ENCODE measurements at regions not wholly inside any gene's neighbourhood (a gene's known extent, or its start where the extent isn't known, plus 50 kb on each side); places are given as distances from the start of the nearest gene placed in this dataset.
"Not testable (repeated sequence)": the region's sequence is repeated elsewhere in the genome, so short reads cannot be mapped to it uniquely, and the experiment has no call there.

DNA sequence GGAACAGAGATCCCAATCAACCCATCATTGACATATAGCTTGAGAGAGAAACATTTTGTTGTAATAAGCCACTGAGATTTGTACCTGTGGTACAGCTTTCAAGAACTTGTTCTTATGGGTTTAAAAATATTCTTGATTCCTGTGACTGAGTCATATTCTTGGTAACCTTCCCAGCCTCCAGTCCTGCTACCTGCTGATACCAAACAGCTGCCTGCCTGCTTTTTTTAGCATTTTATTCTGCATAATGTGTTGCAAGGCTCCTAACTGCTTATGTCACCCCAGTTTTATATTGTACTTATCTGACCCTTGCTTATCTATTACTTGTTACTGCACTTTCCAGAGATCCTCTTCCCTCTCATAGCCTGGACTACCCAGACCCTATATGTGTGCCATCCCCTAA is 349.3 kb upstream of the SOX2 start:
- FAIRE-seq: no peak

DNA sequence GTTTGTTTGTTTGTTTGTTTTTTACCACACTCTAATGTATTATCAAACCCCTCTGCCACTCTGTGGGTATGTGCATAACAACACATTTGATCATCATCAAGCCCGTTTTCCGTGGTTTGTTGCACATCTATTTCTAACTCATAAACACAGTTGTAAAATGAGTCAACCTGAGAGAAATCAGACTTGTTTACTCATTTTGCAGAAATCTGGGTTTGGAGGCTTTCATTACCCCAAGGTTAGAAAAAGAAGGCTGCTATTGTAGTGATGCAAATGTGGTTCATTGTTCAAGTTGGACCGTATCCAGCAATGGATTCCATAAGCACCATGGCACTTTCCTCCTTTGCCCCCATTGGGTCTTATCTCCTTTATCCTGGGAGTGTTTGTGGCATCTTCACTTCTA is 353.2 kb upstream of the SOX2 start:
- FAIRE-seq: no peak
- no peak for DNase-seq (ENCODE audit: extremely low spot score, insufficient read length, low read depth)

More for the DNA sequence above, 349.3 kb upstream of the SOX2 start:
- DNase-seq (ENCODE audit: extremely low spot score, insufficient read length, low read depth): no peak

DNA sequence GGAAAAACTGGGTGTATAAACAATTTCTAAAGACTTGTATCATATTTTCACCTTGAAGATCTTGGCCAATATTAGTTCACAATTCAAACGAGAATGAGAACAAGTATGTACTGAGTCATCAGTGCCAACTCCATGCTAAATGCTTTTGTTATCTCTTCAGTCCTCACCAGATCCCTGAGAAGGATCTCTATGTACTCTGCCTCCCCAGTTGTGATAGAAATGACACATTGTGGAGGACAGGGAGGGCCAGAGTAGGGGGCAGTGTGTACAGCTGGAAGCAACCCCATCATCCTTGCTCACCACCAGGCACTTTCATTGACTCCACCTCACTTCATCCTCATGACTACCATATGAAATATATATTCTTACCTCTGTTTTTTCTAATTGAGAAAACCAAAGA is 353.7 kb upstream of the SOX2 start:
- FAIRE-seq: no peak
- DNase-seq (ENCODE audit: extremely low spot score, insufficient read length, low read depth): no peak

DNA sequence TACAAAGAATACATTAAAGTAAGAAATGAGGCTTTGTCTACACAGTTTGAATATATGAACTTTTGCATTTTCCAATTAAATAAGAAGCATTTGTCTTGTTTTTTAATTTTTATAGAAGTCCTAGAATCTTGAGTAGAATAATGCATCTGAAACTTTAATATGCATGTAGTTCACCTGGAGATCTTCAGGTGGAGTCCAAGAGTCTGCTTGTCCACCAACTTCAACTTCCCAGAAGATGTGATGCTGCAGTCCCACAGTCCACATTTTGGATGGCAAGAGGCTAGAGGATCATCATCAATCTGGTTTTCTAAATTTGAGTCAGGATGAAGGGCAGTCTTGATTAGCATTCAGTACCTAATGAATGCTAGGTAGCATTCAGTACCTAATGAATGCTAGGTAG is 357.6 kb upstream of the SOX2 start:
- FAIRE-seq: no peak
- DNase-seq (ENCODE audit: extremely low spot score, insufficient read length, low read depth): no peak

DNA sequence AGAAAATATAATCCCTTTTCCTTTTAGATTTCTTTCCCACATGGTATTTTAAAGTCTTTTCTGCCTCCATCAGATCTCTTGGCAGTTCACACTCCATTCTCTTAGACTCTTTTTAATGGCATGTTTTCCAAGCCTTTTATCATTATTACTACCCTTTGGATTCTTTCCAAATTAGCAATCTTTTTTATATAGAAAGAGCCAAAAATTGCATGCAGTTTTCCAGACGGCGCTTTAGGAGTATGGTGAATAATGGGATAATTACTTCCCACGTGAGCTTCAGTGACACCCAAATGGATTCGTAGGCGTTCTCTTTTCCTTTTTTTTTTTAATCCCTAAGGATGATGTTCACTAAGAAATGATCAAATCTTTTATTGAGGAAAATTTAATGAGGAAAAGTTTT is 354.8 kb upstream of the DNAJC19 start:
- no peak for FAIRE-seq
- DNase-seq (ENCODE audit: extremely low spot score, insufficient read length, low read depth): no peak

DNA sequence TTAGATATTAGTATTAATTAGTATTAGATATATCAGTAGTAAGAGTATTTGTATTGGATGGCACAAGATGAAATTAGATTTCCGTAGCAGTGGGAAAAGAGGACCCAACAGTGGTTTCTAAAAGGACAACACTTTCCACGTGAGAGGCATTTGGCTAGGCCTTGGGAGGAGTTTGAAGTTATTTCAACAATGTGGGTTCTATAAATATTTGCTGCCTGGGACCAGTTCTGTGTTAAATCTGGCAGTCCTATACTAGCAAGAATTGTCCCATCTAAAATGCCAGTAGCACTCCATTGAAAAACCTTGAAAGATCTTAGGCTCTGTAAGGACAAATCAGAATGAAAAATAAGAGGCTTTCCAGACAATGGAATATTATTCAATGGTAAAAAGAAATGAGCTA is 347.1 kb upstream of the DNAJC19 start:
- FAIRE-seq: no peak

DNA sequence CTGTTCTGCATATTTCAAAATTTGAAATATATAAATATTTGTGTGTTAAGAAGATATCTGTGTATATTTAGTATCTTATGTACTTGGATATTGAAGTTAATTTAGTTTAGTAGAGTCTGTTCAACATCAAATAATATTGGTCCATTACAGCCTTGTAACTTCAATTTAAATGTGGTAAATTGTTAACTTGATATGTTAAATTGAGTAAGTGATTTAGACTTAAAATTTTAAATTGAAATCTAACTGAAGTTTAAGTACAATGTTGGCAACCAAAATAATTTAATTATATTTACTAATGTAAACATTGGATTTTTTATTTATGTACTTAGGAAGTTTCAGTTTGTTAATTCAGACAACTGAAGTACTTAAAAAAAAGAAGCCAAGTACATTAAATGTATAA is 343.9 kb upstream of the DNAJC19 start:
- FAIRE-seq: no peak
- DNase-seq (ENCODE audit: extremely low spot score, insufficient read length, low read depth): no peak

More for the DNA sequence above, 347.1 kb upstream of the DNAJC19 start:
- DNase-seq (ENCODE audit: extremely low spot score, insufficient read length, low read depth): no peak

DNA sequence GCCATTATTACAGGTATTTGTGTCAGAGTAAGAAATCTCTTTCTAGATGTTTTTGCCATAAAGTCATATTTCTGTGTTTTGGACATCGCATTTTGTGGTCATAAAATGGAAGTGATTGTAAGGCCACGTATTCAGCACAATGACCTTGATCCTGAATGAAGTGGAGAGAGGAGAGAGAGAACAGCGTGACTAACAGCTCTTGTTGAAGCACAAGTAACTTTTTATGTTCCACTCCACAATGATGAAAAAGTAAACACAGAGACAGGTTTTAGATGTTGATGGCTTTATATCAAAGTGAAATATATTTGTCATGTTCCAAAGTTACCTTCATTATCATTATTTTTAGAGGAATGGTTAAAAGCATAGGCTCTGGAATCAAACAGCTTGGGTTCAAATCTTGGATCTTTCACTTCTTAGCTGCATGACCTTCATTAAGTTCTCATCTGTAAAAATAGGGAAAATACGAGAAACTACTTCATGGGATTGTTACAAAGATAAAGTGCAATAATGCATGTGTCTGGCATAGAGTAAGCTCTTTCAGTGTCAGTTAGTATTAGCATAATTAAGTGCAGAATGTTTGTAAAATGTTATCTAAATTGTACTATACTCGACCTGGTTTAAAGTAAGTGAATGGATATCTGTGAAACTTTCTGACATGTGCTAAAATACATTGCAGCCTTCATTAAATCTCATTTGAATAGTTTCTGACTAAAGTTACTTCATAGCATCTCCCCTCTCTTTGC is 341.5 kb upstream of the DNAJC19 start:
- FAIRE-seq (no peak), DNase-seq (ENCODE audit: extremely low spot score, insufficient read length, low read depth) (no peak)

DNA sequence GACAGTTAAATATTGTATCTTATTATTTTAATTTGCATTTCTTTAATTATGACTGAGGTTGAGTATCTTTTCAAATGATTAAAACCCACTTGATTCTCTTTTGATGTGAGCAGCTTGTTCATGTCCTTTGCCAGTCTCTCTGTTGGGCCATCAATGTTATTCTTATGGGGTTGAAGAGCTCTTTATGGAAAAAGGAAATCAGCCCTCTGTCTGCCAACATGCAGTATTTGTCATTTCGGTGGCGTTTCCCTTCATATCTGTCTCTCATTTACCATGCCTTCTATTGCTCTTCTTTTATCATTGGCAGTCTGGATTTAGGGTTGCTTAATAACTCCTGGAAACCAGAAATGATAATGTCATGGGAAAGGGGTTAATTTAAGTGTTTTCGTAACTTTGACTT is 340.7 kb upstream of the DNAJC19 start:
- FAIRE-seq: no peak

DNA sequence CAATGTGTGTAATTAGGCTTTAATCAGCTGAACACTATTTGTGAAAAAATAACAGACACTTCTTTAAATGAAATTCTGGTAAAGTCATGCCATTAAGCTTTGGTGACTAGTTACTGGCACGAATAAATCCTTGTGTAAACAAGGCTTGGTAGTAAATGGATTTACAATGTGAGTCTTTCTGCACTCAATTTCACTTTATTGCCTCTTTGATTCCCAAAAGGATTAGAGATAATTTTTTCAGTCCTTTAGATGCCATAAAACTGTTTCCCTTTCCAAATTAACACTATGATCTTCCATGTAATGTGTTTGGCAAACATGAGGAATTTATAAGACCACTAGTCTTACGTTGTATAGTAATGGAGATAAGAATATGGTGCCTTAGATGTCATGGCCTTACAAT is 339.5 kb upstream of the DNAJC19 start:
- DNase-seq (ENCODE audit: extremely low spot score, insufficient read length, low read depth) (no peak), FAIRE-seq (no peak)

More for the DNA sequence above, 340.7 kb upstream of the DNAJC19 start:
- no peak for DNase-seq (ENCODE audit: extremely low spot score, insufficient read length, low read depth)

DNA sequence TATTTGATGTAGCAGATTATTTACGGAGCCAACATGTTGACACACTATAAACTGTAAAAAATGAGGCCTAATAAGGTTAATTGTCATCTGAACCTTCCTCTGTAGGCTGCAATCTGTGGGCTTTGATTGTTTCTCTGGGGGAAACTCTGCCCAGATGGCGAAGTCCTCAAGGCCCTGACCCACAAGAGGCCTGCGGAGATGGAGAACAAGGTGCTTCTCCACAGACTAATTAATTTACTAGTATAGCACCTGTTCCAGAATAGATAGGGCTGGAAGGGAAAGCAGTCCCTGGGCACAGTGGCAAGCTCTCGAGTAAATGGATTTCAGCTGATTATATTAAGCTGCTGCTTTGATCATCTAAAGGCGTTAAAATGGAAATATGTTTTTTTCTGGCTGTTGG is 338.8 kb upstream of the DNAJC19 start:
- FAIRE-seq (no peak), DNase-seq (ENCODE audit: extremely low spot score, insufficient read length, low read depth) (no peak)

DNA sequence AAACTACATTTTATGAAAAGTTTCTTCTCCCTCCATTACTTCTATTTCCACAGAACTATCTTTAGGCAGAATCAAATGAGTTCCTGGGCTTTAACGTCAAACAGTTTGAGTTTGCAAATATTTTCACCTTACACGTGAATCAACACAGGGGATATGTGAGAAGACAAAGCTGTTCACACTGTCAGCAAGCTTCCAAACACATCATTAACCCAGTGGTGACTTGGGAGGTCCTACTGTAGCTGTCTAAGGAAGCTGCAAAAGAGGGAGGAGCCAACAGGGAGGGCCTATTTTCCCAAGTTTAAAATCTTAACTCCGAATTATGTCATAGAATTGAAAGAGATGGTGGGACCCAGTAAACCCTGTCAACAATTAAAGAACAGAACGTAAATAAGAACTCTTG is 337.8 kb upstream of the DNAJC19 start:
- DNase-seq (ENCODE audit: extremely low spot score, insufficient read length, low read depth) (no peak), FAIRE-seq (no peak)

DNA sequence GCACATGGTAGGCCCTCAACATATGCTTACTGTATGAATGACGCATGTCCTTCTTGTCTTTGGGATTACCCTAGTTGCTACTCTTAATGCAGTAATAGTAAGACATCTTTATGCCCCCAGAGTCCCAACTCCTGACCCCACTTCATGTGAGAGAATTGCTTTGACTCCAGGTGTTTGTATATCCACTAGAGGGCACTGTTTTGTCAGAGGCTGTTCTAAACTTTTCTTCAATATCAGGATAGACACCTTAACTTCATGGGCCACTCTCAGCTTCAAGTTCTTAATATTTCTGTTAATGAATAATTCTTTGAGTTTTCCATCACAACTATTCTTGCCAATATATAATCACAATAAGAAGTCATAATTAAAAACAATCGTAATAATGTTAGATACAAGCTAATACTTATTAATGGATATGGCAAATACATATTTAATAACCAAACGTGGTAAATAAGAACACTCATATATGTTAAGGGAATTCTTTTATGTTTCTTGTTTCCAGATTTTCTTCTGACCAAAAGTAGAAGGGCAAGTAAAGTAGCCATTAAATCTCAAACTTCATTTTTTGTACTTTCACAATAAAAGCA is 337.2 kb upstream of the DNAJC19 start:
- FAIRE-seq (no peak), DNase-seq (ENCODE audit: extremely low spot score, insufficient read length, low read depth) (no peak)

DNA sequence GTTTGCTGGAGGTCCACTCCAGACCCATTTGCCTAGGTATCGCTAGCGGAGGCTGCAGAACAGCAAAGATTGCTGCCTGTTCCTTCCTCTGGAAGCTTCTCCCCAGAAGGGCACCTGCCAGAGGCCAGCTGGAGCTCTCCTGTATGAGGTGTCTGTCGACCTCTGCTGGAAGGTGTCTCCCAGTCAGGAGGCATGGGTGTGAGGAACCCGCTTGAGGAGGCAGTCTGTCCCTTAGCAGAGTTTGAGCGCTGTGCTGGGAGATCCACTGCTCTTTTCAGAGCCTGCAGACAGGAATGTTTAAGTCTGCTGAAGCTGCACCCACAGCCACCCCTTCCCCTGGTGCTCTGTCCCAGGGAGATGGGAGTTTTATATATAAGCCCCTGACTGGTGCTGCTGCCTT is 335.0 kb upstream of the DNAJC19 start:
- not testable (repeated sequence) for DNase-seq (ENCODE audit: extremely low spot score, insufficient read length, low read depth)

DNA sequence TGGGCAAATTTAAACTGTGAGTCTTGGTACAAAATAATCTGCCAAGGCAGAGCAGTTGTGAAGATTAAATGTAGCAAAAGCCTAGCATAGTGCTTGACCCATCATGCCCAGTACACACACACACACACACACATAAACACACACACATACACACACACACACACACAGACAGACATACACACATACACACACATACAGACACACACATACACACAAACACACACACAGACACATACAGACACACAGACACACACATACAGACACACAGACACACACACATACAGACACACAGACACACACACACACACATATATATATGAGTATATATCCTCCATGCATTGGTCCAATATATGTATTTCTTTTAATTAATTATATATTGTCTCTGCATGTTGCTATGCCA is 328.8 kb upstream of the DNAJC19 start:
- no peak for FAIRE-seq
- DNase-seq (ENCODE audit: extremely low spot score, insufficient read length, low read depth): no peak

More for the DNA sequence above, 335.0 kb upstream of the DNAJC19 start:
- FAIRE-seq: not testable (repeated sequence)

DNA sequence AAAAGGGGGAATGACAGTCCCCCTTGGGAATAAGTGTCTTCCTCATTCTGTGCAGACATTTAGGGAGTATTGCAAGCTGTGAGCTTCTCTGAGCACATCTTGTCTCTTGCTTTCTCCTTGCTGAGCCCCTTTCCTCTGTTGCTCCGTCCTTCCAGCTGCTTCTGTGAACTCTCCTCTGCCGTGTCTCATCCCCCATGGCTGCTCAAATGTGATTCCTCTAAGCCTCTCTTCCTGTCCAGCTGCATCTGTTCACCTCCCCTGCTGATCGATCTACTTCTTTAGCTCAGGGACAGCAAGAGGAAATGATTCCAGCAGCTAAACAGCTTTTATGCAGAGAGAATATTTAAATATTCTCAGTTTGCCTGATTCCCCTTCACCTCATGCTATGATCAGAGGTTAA is 328.0 kb upstream of the DNAJC19 start:
- DNase-seq (ENCODE audit: extremely low spot score, insufficient read length, low read depth) (no peak), FAIRE-seq (no peak)

DNA sequence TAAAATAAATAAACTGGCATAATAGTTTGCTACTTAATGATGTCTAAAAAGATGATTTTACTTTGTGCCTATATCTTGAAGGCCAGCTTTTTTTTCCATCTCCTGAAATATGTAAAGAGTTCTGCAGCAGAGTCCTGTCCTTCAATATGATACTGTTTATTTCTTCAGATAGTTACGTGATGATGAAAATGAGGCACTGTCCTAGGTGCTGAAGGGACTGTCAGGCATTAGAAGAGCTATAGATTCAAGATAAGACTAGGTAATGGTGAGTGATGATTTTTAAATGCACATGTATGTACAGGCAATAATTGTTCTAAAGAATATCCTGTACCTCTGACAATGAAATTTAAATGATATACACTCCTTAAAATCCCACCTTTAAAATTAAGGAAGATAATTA is 326.9 kb upstream of the DNAJC19 start:
- FAIRE-seq (no peak), DNase-seq (ENCODE audit: extremely low spot score, insufficient read length, low read depth) (no peak)

DNA sequence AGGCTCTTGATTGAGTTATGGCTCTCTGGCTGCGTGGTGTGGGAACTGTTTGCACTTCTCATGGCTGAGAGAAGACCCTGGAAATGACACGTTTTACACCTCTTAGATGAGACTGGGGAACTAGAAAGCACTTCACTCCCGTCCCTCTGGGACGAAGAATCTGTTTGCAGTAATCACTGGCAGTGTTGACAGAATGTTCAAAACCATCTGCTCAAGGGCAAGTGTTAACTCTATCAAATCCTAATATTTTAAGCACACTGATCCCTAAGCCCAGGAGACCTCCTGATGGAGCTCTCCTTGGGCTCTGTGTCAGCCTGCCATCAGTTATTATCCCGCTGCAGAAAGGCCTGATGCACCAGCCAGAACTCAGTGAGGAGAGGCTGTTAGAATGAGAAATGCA is 323.8 kb upstream of the DNAJC19 start:
- FAIRE-seq (no peak), DNase-seq (ENCODE audit: extremely low spot score, insufficient read length, low read depth) (no peak)

DNA sequence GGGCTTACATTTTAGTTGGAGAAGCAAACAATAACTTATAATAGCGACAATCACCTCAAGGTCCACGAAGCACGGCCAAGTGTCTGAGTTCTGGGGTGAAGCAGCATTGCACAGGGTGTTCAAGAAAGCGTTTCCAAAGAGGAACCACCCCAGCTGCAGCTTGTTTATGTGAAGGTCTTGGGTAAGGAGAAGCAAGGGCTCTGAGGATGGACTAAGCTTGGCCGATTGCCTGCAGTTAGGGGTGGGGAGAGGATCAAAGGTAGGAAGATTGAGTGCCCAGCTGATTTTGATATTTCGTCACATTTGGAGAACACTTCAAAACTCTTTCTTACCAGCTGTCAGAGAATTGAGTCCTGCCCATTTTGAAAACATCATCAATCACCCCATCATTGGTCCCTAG is 321.6 kb upstream of the DNAJC19 start:
- FAIRE-seq (no peak), DNase-seq (ENCODE audit: extremely low spot score, insufficient read length, low read depth) (no peak)

DNA sequence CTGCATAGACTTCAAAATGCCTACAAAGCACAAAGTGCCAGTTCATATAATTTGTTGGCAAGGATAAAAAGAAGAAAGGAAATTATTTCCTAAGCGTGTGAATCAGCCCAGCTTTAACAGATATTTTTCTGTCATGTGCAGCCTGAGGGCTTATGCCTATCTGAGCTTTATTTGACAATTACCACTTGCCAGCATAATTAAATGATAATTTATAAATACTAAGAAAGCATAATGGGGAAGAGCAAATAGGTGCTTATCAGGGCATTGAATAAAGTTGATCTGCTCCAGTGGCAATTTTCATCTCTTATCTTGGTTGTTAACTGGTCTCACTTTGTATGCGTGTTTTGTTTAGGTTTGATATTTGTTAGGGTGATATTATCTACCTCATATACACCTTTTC is 313.4 kb upstream of the DNAJC19 start:
- DNase-seq (ENCODE audit: extremely low spot score, insufficient read length, low read depth) (no peak), FAIRE-seq (no peak)

DNA sequence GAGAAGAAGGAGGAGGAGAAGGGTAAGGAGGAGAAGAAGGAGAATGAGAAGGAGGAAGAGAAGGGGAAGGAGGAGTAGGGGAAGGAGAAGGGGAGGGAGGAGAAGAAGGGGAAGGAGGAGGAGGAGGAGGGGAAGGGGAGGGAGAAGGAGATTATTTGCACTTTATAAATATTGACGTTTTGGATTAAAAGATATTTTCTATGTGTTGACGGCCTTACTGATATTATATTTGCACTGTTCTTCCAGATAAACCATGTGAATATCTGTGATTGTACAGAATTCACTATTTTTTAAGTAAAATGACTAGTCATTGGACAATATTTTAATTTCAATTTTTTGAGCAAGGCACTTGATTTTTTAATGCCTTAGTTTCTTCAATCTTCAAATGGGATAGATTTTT is 310.5 kb upstream of the DNAJC19 start:
- DNase-seq (ENCODE audit: extremely low spot score, insufficient read length, low read depth) (no peak), FAIRE-seq (no peak)

DNA sequence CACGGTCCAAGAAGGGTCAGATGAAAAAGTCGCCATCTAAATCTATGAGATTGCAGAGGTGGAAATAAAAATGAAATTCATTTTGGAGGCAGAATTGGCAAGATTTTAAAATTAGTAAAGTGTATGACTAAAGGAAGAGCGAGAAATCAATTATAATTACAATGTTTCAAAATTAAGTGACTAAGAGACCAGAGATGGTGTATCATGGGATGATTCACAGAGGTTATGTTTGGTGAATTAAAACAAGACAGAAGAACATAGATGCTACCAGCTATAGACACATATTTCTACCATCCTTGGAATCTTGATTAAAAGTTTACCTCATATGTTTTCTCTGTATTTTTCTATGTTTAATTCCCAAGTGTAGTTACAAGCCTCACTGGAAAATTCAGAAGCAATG is 308.9 kb upstream of the DNAJC19 start:
- FAIRE-seq (no peak), DNase-seq (ENCODE audit: extremely low spot score, insufficient read length, low read depth) (no peak)

All from GM18507 (cell line).